Body of pancreas (tissue), 4 donors: ENCODE measurements at regions not wholly inside any gene's neighbourhood (a gene's known extent, or its start where the extent isn't known, plus 50 kb on each side); places are given as distances from the start of the nearest gene placed in this dataset.

ENCODE experiments used
- POLR2A ChIP-seq, 3 donors: fragments of 450-650 bp; IDR thresholded peaks; one replicate each; pipeline ENCODE4 v1.6.1; 2016; ENCODE audit warnings: antibody characterized with exemption in 3 of 3, mild to moderate bottlenecking in 2 of 3
- TF ChIP-seq, protein P1 (sequence below), 7 experiments: fragments of 450-650 bp in 4 of 7; fragments of 200-600 bp in 3 of 7; sonication (generic) in 3 of 7; IDR thresholded peaks; one replicate each; pipeline ENCODE4 v1.5.1; 2016 to 2019; ENCODE audit warnings: antibody characterized with exemption in 7 of 7

GRCh38 chr3:176609361-176609760 lies 587.9 kb downstream of the TBL1XR1 start:
- TF ChIP-seq, protein P1, sequence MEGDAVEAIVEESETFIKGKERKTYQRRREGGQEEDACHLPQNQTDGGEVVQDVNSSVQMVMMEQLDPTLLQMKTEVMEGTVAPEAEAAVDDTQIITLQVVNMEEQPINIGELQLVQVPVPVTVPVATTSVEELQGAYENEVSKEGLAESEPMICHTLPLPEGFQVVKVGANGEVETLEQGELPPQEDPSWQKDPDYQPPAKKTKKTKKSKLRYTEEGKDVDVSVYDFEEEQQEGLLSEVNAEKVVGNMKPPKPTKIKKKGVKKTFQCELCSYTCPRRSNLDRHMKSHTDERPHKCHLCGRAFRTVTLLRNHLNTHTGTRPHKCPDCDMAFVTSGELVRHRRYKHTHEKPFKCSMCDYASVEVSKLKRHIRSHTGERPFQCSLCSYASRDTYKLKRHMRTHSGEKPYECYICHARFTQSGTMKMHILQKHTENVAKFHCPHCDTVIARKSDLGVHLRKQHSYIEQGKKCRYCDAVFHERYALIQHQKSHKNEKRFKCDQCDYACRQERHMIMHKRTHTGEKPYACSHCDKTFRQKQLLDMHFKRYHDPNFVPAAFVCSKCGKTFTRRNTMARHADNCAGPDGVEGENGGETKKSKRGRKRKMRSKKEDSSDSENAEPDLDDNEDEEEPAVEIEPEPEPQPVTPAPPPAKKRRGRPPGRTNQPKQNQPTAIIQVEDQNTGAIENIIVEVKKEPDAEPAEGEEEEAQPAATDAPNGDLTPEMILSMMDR (IDR thresholded peaks at IDR 0.05) = no peak
- no peak for TF ChIP-seq POLR2A (IDR thresholded peaks at IDR 0.05)
